Lung (tissue), 11 donors: ENCODE measurements at regions not wholly inside any gene's neighbourhood (a gene's known extent, or its start where the extent isn't known, plus 50 kb on each side); places are given as distances from the start of the nearest gene placed in this dataset.

Source experiments
- ATAC-seq: fragments of 200-7000 bp; cut with Tn5 transposase; one replicate; pipeline ENCODE4 v1.9.1; 2020; ENCODE audit warnings: moderate number of reproducible peaks; ENCODE audit not compliant: insufficient read depth, low FRiP score
- DNase-seq, 3 donors: peaks; one replicate each; pipeline ENCODE4 v3.0.0-alpha.2; 2013 to 2017
- H3K27ac ChIP-seq, 2 donors: one replicate each; pipeline ENCODE4 v1.5.1; 2013; ENCODE audit warnings: mild to moderate bottlenecking in 2 of 2, moderate library complexity in 2 of 2, control low read depth in 1 of 2, inconsistent platforms in 1 of 2, low read depth in 1 of 2, low read length in 1 of 2
- H3K27me3 ChIP-seq, 3 donors: one replicate each; pipeline ENCODE4 v1.5.1; 2013; ENCODE audit warnings: low read length in 2 of 3; ENCODE audit not compliant: control insufficient read depth in 3 of 3, insufficient read depth in 3 of 3
- H3K36me3 ChIP-seq, 4 donors: one replicate each; pipeline ENCODE4 v1.5.1; 2013; ENCODE audit warnings: low read length in 4 of 4, mild to moderate bottlenecking in 1 of 4, moderate library complexity in 1 of 4; ENCODE audit not compliant: control insufficient read depth in 4 of 4, insufficient read depth in 4 of 4
- H3K4me1 ChIP-seq, 5 donors: one replicate each; pipeline ENCODE4 v1.5.1; 2013; ENCODE audit warnings: low read length in 5 of 5, mild to moderate bottlenecking in 2 of 5, moderate library complexity in 1 of 5; ENCODE audit not compliant: control insufficient read depth in 5 of 5, insufficient read depth in 5 of 5
- H3K4me3 ChIP-seq: one replicate; pipeline ENCODE4 v1.5.1; 2013; ENCODE audit warnings: mild to moderate bottlenecking, control low read depth, moderate library complexity
- H3K9ac ChIP-seq, 2 donors: one replicate each; pipeline ENCODE4 v1.5.1; 2013; ENCODE audit warnings: low read length in 2 of 2, control low read depth in 1 of 2; ENCODE audit not compliant: insufficient read depth in 1 of 2
- H3K9me3 ChIP-seq, 4 donors: one replicate each; pipeline ENCODE4 v1.5.1; 2013; ENCODE audit warnings: low read length in 3 of 4, mild to moderate bottlenecking in 1 of 4, moderate library complexity in 1 of 4; ENCODE audit not compliant: control insufficient read depth in 4 of 4, insufficient read depth in 3 of 4
- CTCF ChIP-seq: IDR thresholded peaks from 2 replicates; pipeline ENCODE4 v1.5.1; 2012; ENCODE audit warnings: mild to moderate bottlenecking; ENCODE audit errors: control extremely low read depth, extremely low read depth
- WGBS, 2 donors: extraction: QIAGEN DNeasy Blood & Tissue Kit; methylation state at CpG; one replicate each; pipeline ENCODE4 v1.1.7; 2013; 5-methylcytosine and 5-hydroxymethylcytosine counted together
- donor health status: control.
- donor health status: control.
- donor health status: Bipolar disorder and iron deficiency.
- donor health status: healthy.
- donor health status: DM: yes; HTN: yes; CAD: no.

- Histone ChIP-seq H3K9me3 (no peaks in the 10 kb centered on the region), H3K36me3 (no peaks in the 10 kb centered on the region), H3K4me3 (no peak overlapping the region), H3K9ac (no peak overlapping the region), H3K27ac (no peak overlapping the region), H3K27me3 (no peaks in the 10 kb centered on the region), H3K4me1 (no peaks in the 10 kb centered on the region)
- TF ChIP-seq CTCF, result no peak
- ATAC-seq (no peak), DNase-seq (no peak)
- WGBS, 2 donors, result 97 to 98% methylated on average over 1 of the region's 1 CpG
Observed at GRCh38 chr5:164484948-164485347, 979.5 kb downstream of the MAT2B start.

GRCh38 chr5:164487939-164488338 is 982.5 kb downstream of the MAT2B start:
- no peak for DNase-seq
- Histone ChIP-seq H3K27me3 (no peaks in the 10 kb centered on the region), H3K9ac (no peak overlapping the region), H3K27ac (no peak overlapping the region), H3K36me3 (no peaks in the 10 kb centered on the region), H3K4me3 (no peak overlapping the region), H3K4me1 (no peaks in the 10 kb centered on the region), H3K9me3 (no peaks in the 10 kb centered on the region)
- WGBS, 2 donors, result 92 to 93% methylated on average over 2 of the region's 2 CpGs
- no peak for TF ChIP-seq CTCF
- no peak for ATAC-seq

- Histone ChIP-seq H3K9ac (no peak overlapping the region), H3K4me3 (no peak overlapping the region), H3K27ac (no peak overlapping the region), H3K36me3 (no peaks in the 10 kb centered on the region), H3K9me3 (no peaks in the 10 kb centered on the region), H3K4me1 (peaks cover 0 to 15% (median 3%) of the 10 kb centered on the region in 5 donors), H3K27me3 (no peaks in the 10 kb centered on the region)
- 70 to 81% methylated on average over 7 of the region's 7 CpGs for WGBS, 2 donors
- no peak for TF ChIP-seq CTCF
- DNase-seq (peak; percentile 52 to 87 (median 85)), ATAC-seq (no peak)
Observed at GRCh38 chr5:164497311-164498064, 992.1 kb downstream of the MAT2B start.

- Histone ChIP-seq H3K4me3 (no peak overlapping the region), H3K9me3 (no peaks in the 10 kb centered on the region), H3K27me3 (no peaks in the 10 kb centered on the region), H3K9ac (no peak overlapping the region), H3K4me1 (peaks cover 0 to 15% (median 3%) of the 10 kb centered on the region in 5 donors), H3K36me3 (no peaks in the 10 kb centered on the region), H3K27ac (no peak overlapping the region)
- no peak for ATAC-seq
- no peak for DNase-seq
- no peak for TF ChIP-seq CTCF
Observed at GRCh38 chr5:164498438-164498837, 993.0 kb downstream of the MAT2B start.
